Caco-2 (cell line): ENCODE measurements at regions not wholly inside any gene's neighbourhood (a gene's known extent, or its start where the extent isn't known, plus 50 kb on each side); places are given as distances from the start of the nearest gene placed in this dataset.

ENCODE experiments used
- BruUV-seq: library from RNA; stranded (reverse); fragments of 400-500 nt; replicated peaks from 2 replicates; lab custom pipeline; 2021; lab: Mats Ljungman, UMichigan
- CTCF ChIA-PET: fragments of 300-600 bp; sonication (Branson Sonifier 250); formaldehyde crosslinking; loops from one replicate; lab custom pipeline; 2022; ENCODE audit warnings: antibody characterized with exemption; lab: Charles Lee
- POLR2A ChIA-PET: fragments of 300-600 bp; sonication (Branson Sonifier 250); formaldehyde crosslinking; loops from one replicate; lab custom pipeline; 2022; ENCODE audit warnings: antibody characterized with exemption; lab: Charles Lee
- DNase-seq, 2 experiments: peaks; one replicate each; pipeline versions ENCODE4 v3.0.0 to v3.0.0-alpha.2; 2020 to 2022
- H3K27me3 ChIP-seq: replicated peaks from 2 replicates; pipeline ENCODE4 v1.6.0; 2011; ENCODE audit warnings: low read length; ENCODE audit not compliant: control insufficient read depth, insufficient read depth
- H3K36me3 ChIP-seq: 2 replicates; pipeline ENCODE4 v1.5.1; 2011; ENCODE audit warnings: low read length; ENCODE audit not compliant: control insufficient read depth, insufficient read depth
- H3K4me1 ChIP-seq: fragments of 250-450 bp; sonication (Bioruptor Pico); 2 replicates; pipeline ENCODE4 v1.5.1; 2020; ENCODE audit warnings: mild to moderate bottlenecking
- H3K4me3 ChIP-seq: 2 replicates; pipeline ENCODE4 v1.5.1; 2011; ENCODE audit warnings: low read depth, mild to moderate bottlenecking, control low read depth, low read length
- H3K9me3 ChIP-seq: fragments of 250-450 bp; sonication (Bioruptor Pico); 2 replicates; pipeline ENCODE4 v1.5.1; 2020; ENCODE audit warnings: mild to moderate bottlenecking, moderate library complexity
- H3K27ac Mint-ChIP-seq: one replicate; pipeline ENCODE4 v1.8.0; 2022; ENCODE audit warnings: mixed read lengths; ENCODE audit not compliant: unreplicated experiment
- H3K27me3 Mint-ChIP-seq: one replicate; pipeline ENCODE4 v1.8.0; 2022; ENCODE audit warnings: mixed read lengths; ENCODE audit not compliant: insufficient read depth, unreplicated experiment
- H3K36me3 Mint-ChIP-seq: one replicate; pipeline ENCODE4 v1.8.0; 2022; ENCODE audit warnings: mild to moderate bottlenecking, mixed read lengths; ENCODE audit not compliant: insufficient read depth, unreplicated experiment
- H3K4me1 Mint-ChIP-seq: one replicate; pipeline ENCODE4 v1.8.0; 2022; ENCODE audit warnings: low read depth, mixed read lengths; ENCODE audit not compliant: unreplicated experiment
- H3K4me3 Mint-ChIP-seq: one replicate; pipeline ENCODE4 v1.8.0; 2022; ENCODE audit warnings: mild to moderate bottlenecking, moderate library complexity, mixed read lengths; ENCODE audit not compliant: unreplicated experiment
- H3K9me3 Mint-ChIP-seq: one replicate; pipeline ENCODE4 v1.8.0; 2022; ENCODE audit warnings: mixed read lengths; ENCODE audit not compliant: unreplicated experiment
- intact Hi-C: fragments of 100-400 bp; cut with micrococcal nuclease; formaldehyde crosslinking; loops from one replicate; pipeline ENCODE4 v1.10.0; 2022; ENCODE audit not compliant: unreplicated experiment
- TF ChIP-seq, protein P1 (sequence below), 2 experiments: fragments of 200-600 bp in 1 of 2; IDR thresholded peaks; 1 replicate in 1 of 2; 2 replicates in 1 of 2; pipeline versions ENCODE4 v1.5.1 to v1.8.0; 2011 to 2022; ENCODE audit warnings: antibody characterized with exemption in 1 of 2, control low read depth in 1 of 2, inconsistent platforms in 1 of 2, low read depth in 1 of 2, low read length in 1 of 2, mild to moderate bottlenecking in 1 of 2, moderate library complexity in 1 of 2; ENCODE audit not compliant: insufficient read depth in 1 of 2, severe bottlenecking in 1 of 2, unreplicated experiment in 1 of 2

DNA sequence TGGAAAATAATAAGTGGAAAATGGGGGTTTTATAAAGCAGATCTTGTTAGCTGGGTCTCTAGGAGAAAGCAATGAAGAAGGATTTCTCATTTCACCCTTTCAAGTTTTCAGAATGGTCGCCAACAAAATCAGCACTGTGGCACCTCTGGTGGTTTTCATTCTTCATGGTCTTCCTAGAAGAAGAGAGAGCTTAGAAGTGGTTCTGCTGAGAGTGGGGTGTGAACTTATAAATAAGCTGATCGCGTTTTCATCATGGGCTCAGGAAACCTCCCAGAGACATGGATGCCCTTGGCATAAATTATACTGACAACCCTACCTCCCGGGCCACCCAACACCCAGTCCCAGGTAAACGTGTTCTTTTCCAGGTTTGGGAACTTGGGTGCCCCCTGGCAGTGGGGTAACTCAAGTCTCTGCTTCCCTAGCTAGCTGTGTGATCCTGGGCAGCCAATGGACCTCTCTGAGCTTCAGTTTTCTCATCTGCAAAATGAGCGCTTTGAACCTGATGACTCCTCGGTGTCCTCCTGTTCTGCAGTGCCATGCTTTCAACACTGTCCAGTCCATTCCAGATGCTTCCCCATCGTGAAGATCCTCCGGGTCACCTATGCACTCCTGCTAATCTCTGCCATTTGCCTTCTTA, 72.6 kb upstream of the GRAMD1B start:
- Histone ChIP-seq H3K9me3 (no peaks in the 10 kb centered on the region), H3K4me1 (no peaks in the 10 kb centered on the region), H3K27me3 (peaks cover 1% of the 10 kb centered on the region; the same call in 1 of the 2 replicates), H3K4me3 (no peak overlapping the region), H3K36me3 (no peaks in the 10 kb centered on the region)
- BruUV-seq = no TSS peak
- H3K4me3 Mint-ChIP-seq = no peak overlapping the region
- no peaks in the 10 kb centered on the region for H3K9me3 Mint-ChIP-seq
- ChIA-PET CTCF (interaction anchor here (0.5 kb wide), 1 partner anchor 10 kb away, joined by 3 read pairs; no protein-coding TSS in a partner anchor), POLR2A (no interaction called here)
- no peaks in the 10 kb centered on the region for H3K4me1 Mint-ChIP-seq
- H3K27ac Mint-ChIP-seq = no peak overlapping the region
- H3K36me3 Mint-ChIP-seq = no peaks in the 10 kb centered on the region
- peaks cover 37% of the 10 kb centered on the region for H3K27me3 Mint-ChIP-seq
- TF ChIP-seq, protein P1, sequence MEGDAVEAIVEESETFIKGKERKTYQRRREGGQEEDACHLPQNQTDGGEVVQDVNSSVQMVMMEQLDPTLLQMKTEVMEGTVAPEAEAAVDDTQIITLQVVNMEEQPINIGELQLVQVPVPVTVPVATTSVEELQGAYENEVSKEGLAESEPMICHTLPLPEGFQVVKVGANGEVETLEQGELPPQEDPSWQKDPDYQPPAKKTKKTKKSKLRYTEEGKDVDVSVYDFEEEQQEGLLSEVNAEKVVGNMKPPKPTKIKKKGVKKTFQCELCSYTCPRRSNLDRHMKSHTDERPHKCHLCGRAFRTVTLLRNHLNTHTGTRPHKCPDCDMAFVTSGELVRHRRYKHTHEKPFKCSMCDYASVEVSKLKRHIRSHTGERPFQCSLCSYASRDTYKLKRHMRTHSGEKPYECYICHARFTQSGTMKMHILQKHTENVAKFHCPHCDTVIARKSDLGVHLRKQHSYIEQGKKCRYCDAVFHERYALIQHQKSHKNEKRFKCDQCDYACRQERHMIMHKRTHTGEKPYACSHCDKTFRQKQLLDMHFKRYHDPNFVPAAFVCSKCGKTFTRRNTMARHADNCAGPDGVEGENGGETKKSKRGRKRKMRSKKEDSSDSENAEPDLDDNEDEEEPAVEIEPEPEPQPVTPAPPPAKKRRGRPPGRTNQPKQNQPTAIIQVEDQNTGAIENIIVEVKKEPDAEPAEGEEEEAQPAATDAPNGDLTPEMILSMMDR (IDR thresholded peaks at IDR 0.05; ENCODE audit: insufficient read depth in 1 of 2, low read depth in 1 of 2, low read length in 1 of 2, severe bottlenecking in 1 of 2, unreplicated experiment in 1 of 2) = no peak
- intact Hi-C loops = no loop called here
- DNase-seq = no peak

DNA sequence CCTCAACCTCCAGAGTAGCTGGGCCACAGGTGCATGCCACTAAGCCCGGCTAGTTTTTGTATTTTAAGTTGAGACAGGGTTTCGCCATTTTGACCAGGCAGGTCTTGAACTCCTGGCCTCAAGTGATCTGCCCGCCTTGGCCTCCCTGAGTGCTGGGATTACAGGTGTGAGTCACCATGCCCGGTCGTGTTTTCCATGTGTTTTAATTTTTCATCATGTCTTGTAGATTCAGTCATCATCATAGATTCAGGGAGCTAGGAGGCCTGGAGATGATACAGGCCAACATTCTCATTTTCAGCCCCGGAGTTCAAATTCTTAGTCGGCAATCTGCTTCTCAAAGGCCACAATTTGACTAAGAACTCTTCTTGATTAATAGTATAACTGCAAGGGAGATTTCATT, 73.5 kb upstream of the GRAMD1B start:
- Histone ChIP-seq H3K9me3 (no peaks in the 10 kb centered on the region), H3K36me3 (no peaks in the 10 kb centered on the region), H3K27me3 (peaks cover 1% of the 10 kb centered on the region; the same call in 1 of the 2 replicates), H3K4me1 (no peaks in the 10 kb centered on the region), H3K4me3 (no peak overlapping the region)
- peaks cover 35% of the 10 kb centered on the region for H3K27me3 Mint-ChIP-seq
- no peak overlapping the region for H3K27ac Mint-ChIP-seq
- intact Hi-C loops = no loop called here
- no peaks in the 10 kb centered on the region for H3K9me3 Mint-ChIP-seq
- no peak overlapping the region for H3K4me3 Mint-ChIP-seq
- TF ChIP-seq, protein P1 (IDR thresholded peaks at IDR 0.05; ENCODE audit: insufficient read depth in 1 of 2, low read depth in 1 of 2, low read length in 1 of 2, severe bottlenecking in 1 of 2, unreplicated experiment in 1 of 2) = no peak
- ChIA-PET POLR2A (no interaction called here), CTCF (no interaction called here)
- BruUV-seq = no TSS peak
- no peaks in the 10 kb centered on the region for H3K36me3 Mint-ChIP-seq
- H3K4me1 Mint-ChIP-seq = no peaks in the 10 kb centered on the region
- DNase-seq = no peak

DNA sequence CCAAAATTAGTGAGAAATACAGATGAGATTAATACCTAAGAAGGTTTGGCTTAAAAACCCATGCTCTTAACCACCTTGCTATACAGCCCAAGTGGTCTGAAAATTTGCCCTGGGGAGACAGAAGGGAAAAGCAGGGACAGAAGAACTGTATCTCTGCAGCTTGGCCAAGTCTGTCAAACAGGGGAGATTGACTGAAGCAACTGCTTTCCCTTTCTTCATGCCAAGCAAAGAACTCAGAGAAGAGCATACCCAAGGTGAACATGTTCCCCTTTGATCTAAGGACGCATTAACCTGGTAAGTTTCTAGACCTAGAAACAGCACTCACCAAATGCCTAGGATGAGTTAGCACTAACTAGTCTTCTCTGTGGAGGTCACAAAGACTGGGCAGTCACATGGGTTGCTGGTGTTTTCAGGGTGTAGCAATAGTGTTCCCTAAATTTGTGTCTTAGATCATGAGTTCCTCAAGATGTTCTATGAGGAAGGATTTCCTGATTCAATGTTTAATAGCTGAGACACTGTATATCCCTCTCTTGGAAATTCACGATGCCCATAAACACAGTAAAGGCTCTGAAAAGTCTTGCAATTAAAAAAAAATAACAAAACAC, 75.6 kb upstream of the GRAMD1B start:
- CTCF ChIA-PET = no interaction called here
- Mint-ChIP-seq H3K9me3 (no peaks in the 10 kb centered on the region), H3K4me3 (no peak overlapping the region), H3K36me3 (no peaks in the 10 kb centered on the region), H3K27me3 (peaks cover 22% of the 10 kb centered on the region), H3K4me1 (no peaks in the 10 kb centered on the region), H3K27ac (no peak overlapping the region)
- 0 out of 2 replicates have a peak, but pooled peaks cover 1% of the 10 kb centered on the region for H3K27me3 ChIP-seq
- H3K4me1 ChIP-seq = no peaks in the 10 kb centered on the region
- H3K4me3 ChIP-seq = no peak overlapping the region
- TF ChIP-seq, protein P1 (IDR thresholded peaks at IDR 0.05; ENCODE audit: insufficient read depth in 1 of 2, low read depth in 1 of 2, low read length in 1 of 2, severe bottlenecking in 1 of 2, unreplicated experiment in 1 of 2) = no peak
- H3K9me3 ChIP-seq = no peaks in the 10 kb centered on the region
- intact Hi-C loops = no loop called here
- no peaks in the 10 kb centered on the region for H3K36me3 ChIP-seq
- POLR2A ChIA-PET = no interaction called here
- BruUV-seq = no TSS peak
- no peak for DNase-seq
